ENCODE measurements at regions not wholly inside any gene's neighbourhood (a gene's known extent, or its start where the extent isn't known, plus 50 kb on each side); places are given as distances from the start of the nearest gene placed in this dataset.

DNA sequence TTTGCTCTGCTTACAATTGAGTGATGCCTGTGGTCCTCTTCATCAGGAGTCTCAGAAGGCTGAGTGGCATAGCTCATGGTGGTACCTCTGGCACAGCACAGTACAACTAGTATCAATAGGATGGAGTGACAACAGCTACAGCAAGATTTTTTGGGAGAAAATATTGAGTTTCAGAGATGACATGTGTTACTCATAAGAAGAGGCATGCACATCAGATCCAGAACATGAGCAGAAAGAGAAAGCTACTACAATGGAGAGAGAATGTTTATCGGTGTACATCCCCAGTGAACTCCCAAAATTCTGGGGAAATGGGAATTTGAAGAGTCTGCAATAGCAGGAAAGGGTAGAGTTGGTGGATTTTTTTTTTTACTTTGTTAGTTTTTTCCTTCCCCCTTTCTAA lies 130.5 kb upstream of the MB21D2 start:
- no TSS peak for BruUV-seq (replicated peaks)

DNA sequence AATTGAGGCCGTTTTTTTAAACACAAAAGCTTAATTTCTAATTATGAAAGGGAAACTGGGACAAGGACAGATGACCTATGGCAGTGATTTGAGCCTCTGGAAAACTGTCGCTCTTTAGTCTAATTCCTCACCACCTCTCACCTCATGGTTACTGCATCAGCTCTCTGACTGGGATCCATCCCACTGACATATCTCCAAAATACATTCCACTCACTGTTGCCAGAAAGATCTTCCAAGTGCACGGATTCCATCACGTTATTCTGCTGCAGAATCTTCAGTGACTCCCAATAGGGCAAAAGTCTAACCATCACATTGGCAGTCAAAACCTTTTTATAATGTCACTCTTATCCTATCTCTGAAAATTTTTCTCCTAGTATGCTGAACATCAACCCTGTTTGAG lies 132.3 kb upstream of the MB21D2 start:
- H3K79me2 ChIP-seq (ENCODE audit: insufficient read depth, low read depth, low read length), result no peaks in the 10 kb centered on the region
- no peak overlapping the region for H2AFZ ChIP-seq (ENCODE audit: low read length)
- H3K36me3 ChIP-seq (ENCODE audit: insufficient read depth, low read length), result no peaks in the 10 kb centered on the region
- H3K4me2 ChIP-seq (ENCODE audit: low read length), result no peak overlapping the region
- DNase-seq (ENCODE audit: low spot score), result no peak
- no peaks in the 10 kb centered on the region for H3K9me3 ChIP-seq (ENCODE audit: low read length)
- no peak overlapping the region for H3K4me3 ChIP-seq (ENCODE audit: low read depth, low read length, poor library complexity, severe bottlenecking)
- H4K20me1 ChIP-seq (ENCODE audit: insufficient read depth, low read length), result no peaks in the 10 kb centered on the region
- ChIA-PET POLR2A (no interaction called here), CTCF (ENCODE audit: unreplicated experiment) (no interaction called here)
- no TSS peak for BruUV-seq (replicated peaks)
- no peaks in the 10 kb centered on the region for H3K4me1 ChIP-seq (ENCODE audit: insufficient read depth, low read length, poor library complexity, severe bottlenecking)
- intact Hi-C loops (cut with micrococcal nuclease; ENCODE audit: unreplicated experiment), result no loop called here
- H3K9me2 ChIP-seq (ENCODE audit: insufficient read depth, low read length), result no peaks in the 10 kb centered on the region
- TF ChIP-seq EZH2phosphoT487 (IDR thresholded peaks at IDR 0.05; ENCODE audit: borderline replicate concordance, low read depth, low read length) (no peak), CTCF (conservative IDR thresholded peaks at IDR 0.05; ENCODE audit: low read length) (no peak)
- no peak overlapping the region for H3K27ac ChIP-seq (ENCODE audit: low read depth, low read length, poor library complexity, severe bottlenecking)

More for the DNA sequence above, 130.5 kb upstream of the MB21D2 start:
- Histone ChIP-seq H3K9me3 (ENCODE audit: low read length) (no peaks in the 10 kb centered on the region), H3K36me3 (ENCODE audit: insufficient read depth, low read length) (no peaks in the 10 kb centered on the region), H4K20me1 (ENCODE audit: insufficient read depth, low read length) (no peaks in the 10 kb centered on the region), H3K4me2 (ENCODE audit: low read length) (no peak overlapping the region), H3K79me2 (ENCODE audit: insufficient read depth, low read depth, low read length) (no peaks in the 10 kb centered on the region), H3K27ac (ENCODE audit: low read depth, low read length, poor library complexity, severe bottlenecking) (no peak overlapping the region), H3K4me1 (ENCODE audit: insufficient read depth, low read length, poor library complexity, severe bottlenecking) (no peaks in the 10 kb centered on the region), H3K4me3 (ENCODE audit: low read depth, low read length, poor library complexity, severe bottlenecking) (no peak overlapping the region), H2AFZ (ENCODE audit: low read length) (no peak overlapping the region), H3K9me2 (ENCODE audit: insufficient read depth, low read length) (no peaks in the 10 kb centered on the region)
- DNase-seq (ENCODE audit: low spot score), result no peak
- no peak for TF ChIP-seq CTCF (conservative IDR thresholded peaks at IDR 0.05; ENCODE audit: low read length)
- TF ChIP-seq EZH2phosphoT487 (IDR thresholded peaks at IDR 0.05; ENCODE audit: borderline replicate concordance, low read depth, low read length), result no peak
- ChIA-PET CTCF (ENCODE audit: unreplicated experiment) (no interaction called here), POLR2A (interaction anchor here (0.6 to 0.7 kb wide), 3 partner anchors 69 to 650 kb away, joined by 4 to 5 read pairs (median 5); no protein-coding TSS in a partner anchor)
- intact Hi-C loops (cut with micrococcal nuclease; ENCODE audit: unreplicated experiment), result no loop called here

DNA sequence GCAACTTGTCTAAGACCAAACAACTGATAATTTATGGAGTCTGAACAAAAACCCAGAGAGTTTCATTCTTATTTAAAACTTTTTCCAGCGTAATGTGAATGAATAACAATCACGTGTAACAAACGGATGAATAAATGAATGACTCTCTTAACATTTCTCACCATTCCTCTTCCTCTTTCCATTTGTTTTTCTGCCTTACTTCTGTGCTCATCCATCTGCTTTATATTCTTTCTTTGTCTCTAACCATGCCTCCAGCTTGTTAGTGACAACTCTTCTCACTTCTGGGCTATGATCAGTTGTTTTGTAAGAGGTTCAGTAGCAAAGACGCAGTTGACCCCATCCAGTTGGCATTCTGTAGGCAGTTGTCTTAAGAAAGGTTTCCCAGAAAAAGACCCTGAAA lies 133.7 kb upstream of the MB21D2 start:
- Histone ChIP-seq H3K4me2 (ENCODE audit: low read length) (no peak overlapping the region), H3K9me3 (ENCODE audit: low read length) (no peaks in the 10 kb centered on the region), H3K4me1 (ENCODE audit: insufficient read depth, low read length, poor library complexity, severe bottlenecking) (no peaks in the 10 kb centered on the region), H2AFZ (ENCODE audit: low read length) (no peak overlapping the region), H4K20me1 (ENCODE audit: insufficient read depth, low read length) (no peaks in the 10 kb centered on the region), H3K27ac (ENCODE audit: low read depth, low read length, poor library complexity, severe bottlenecking) (no peak overlapping the region), H3K4me3 (ENCODE audit: low read depth, low read length, poor library complexity, severe bottlenecking) (no peak overlapping the region), H3K9me2 (ENCODE audit: insufficient read depth, low read length) (no peaks in the 10 kb centered on the region), H3K79me2 (ENCODE audit: insufficient read depth, low read depth, low read length) (no peaks in the 10 kb centered on the region), H3K36me3 (ENCODE audit: insufficient read depth, low read length) (no peaks in the 10 kb centered on the region)
- no peak for DNase-seq (ENCODE audit: low spot score)
- ChIA-PET POLR2A (interaction anchor here (0.5 kb wide), 1 partner anchor 471 kb away, joined by 4 read pairs; no protein-coding TSS in a partner anchor), CTCF (ENCODE audit: unreplicated experiment) (no interaction called here)
- TF ChIP-seq EZH2phosphoT487 (IDR thresholded peaks at IDR 0.05; ENCODE audit: borderline replicate concordance, low read depth, low read length) (no peak), CTCF (conservative IDR thresholded peaks at IDR 0.05; ENCODE audit: low read length) (no peak)
- intact Hi-C loops (cut with micrococcal nuclease; ENCODE audit: unreplicated experiment), result no loop called here
- BruUV-seq (replicated peaks), result no TSS peak

All from OCI-LY7 (cell line).